NCI-H1417 (cell line): ENCODE measurements at regions not wholly inside any gene's neighbourhood (a gene's known extent, or its start where the extent isn't known, plus 50 kb on each side); places are given as distances from the start of the nearest gene placed in this dataset.

Experiments
- DNase-seq, 3 experiments: peaks; one replicate each; lab custom pipeline; 2025; lab: John Stamatoyannopoulos, UW

GRCh38 chr9:108241384-108242073, 614.3 kb downstream of the ACTL7B start:
- DNase-seq, result no peak

GRCh38 chr9:108239696-108240321, 616.0 kb downstream of the ACTL7B start:
- DNase-seq, result peak in 1 of 3 experiments; percentile 35

GRCh38 chr9:108235609-108236008, 620.2 kb downstream of the ACTL7B start:
- peak in 1 of 3 experiments; percentile 19 for DNase-seq

GRCh38 chr9:108234811-108235210, 621.0 kb downstream of the ACTL7B start:
- DNase-seq, result no peak

- no peak for DNase-seq
Measured at GRCh38 chr9:108225149-108225800, 630.5 kb downstream of the ACTL7B start.

GRCh38 chr9:108224716-108225115, 631.1 kb downstream of the ACTL7B start:
- peak in 1 of 3 experiments; percentile 3 for DNase-seq

GRCh38 chr9:108219664-108220063, 636.1 kb downstream of the ACTL7B start:
- DNase-seq, result no peak

- no peak for DNase-seq
Measured at GRCh38 chr9:108217431-108218349, 638.1 kb downstream of the ACTL7B start.

- DNase-seq, result no peak
Measured at GRCh38 chr9:108213511-108213910, 642.3 kb downstream of the ACTL7B start.

- no peak for DNase-seq
Measured at GRCh38 chr9:108212184-108212583, 643.6 kb downstream of the ACTL7B start.

GRCh38 chr9:108211411-108211955, 644.3 kb downstream of the ACTL7B start:
- DNase-seq, result no peak

- DNase-seq, result no peak
Measured at GRCh38 chr9:108209132-108209685, 646.6 kb downstream of the ACTL7B start.

- peak in 1 of 3 experiments; percentile 18 for DNase-seq
Measured at GRCh38 chr9:108207561-108208165, 648.1 kb downstream of the ACTL7B start.

- DNase-seq, result no peak
Measured at GRCh38 chr9:108205276-108205675, 650.5 kb downstream of the ACTL7B start.

- no peak for DNase-seq
Measured at GRCh38 chr9:108197899-108198298, 657.9 kb downstream of the ACTL7B start.

- DNase-seq, result no peak
Measured at GRCh38 chr9:108197008-108197365, 658.8 kb downstream of the ACTL7B start.

- peak in 1 of 3 experiments; percentile 16 for DNase-seq
Measured at GRCh38 chr9:108196332-108197007, 659.3 kb downstream of the ACTL7B start.

- no peak for DNase-seq
Measured at GRCh38 chr9:108194154-108194553, 661.6 kb downstream of the ACTL7B start.

- DNase-seq, result no peak
Measured at GRCh38 chr9:108193026-108193710, 662.6 kb downstream of the ACTL7B start.

- no peak for DNase-seq
Measured at GRCh38 chr9:108191065-108191464, 664.7 kb downstream of the ACTL7B start.
